ENCODE measurements at regions not wholly inside any gene's neighbourhood (a gene's known extent, or its start where the extent isn't known, plus 50 kb on each side); places are given as distances from the start of the nearest gene placed in this dataset.
"Not testable (repeated sequence)": the region's sequence is repeated elsewhere in the genome, so short reads cannot be mapped to it uniquely, and the experiment has no call there.

DNA sequence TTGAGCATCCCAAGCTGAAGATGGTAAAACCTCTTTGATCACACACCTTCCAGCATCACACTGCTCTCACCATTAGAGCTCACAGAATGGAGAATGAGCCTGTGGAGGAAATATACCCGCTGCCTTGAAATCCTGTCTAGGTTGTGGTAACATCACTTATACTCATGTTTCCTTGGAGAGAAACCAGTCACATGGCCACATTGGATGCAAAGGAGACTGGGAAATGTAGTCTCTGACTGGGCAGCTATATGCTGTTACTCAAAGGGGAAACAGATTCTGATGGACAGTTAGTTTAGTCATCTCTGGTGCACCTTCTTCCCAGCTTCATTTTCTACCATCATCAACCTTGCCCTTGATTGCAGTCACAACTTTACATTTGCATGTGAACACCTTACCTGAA, 286.3 kb downstream of the ANKRD50 start:
- DNase-seq (ENCODE audit: low spot score) = no peak

DNA sequence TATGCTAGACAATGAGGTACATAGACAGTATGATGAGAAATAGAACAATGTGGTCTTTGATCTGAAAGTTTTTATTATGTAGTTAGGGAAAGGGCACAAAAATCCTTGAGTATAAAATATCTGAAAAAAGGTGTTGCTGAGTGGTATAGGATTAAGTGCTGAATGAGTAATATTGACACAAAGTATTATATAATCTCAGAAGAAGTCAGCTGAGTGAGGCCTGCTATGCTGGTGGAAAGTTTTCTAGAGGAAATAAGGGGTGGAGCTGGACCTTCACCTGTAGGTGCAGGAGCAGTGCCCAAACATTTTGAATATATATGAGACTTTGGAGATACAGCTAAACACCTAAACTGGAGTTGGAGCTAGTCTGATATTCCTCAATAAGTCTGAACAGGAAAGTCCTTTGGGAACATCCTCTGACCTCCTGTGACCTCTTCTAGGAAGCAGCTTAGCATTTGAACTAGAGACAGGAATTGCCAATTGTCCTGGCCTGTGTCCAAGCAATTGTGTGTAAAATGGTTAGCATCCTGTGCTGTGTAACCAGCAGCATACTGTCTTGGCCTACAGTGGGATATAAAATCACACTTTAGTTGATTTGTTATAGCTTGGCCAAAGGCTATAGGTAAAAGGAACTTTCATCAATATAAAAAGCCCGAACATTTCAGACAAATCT, 285.3 kb downstream of the ANKRD50 start:
- no peak for DNase-seq (ENCODE audit: low spot score)

DNA sequence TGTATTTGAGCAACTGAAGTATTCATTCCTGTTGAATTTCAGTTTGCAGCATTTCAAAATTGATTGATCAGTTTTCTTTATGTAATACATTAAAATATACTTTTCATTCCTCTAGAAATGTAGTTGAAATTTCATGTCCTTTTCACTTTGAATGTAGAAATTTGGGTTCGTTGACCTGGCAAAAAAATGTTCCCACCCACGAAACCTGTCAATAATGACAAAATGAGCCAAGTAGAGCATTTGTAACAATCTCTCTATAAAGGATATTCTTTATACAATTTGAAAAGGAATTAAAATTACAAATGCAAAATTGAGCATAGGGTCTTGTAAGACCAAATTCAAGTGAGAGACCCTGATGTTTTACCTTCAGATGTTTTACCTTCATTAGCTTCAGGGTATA, 283.9 kb downstream of the ANKRD50 start:
- no peak for DNase-seq (ENCODE audit: low spot score)

DNA sequence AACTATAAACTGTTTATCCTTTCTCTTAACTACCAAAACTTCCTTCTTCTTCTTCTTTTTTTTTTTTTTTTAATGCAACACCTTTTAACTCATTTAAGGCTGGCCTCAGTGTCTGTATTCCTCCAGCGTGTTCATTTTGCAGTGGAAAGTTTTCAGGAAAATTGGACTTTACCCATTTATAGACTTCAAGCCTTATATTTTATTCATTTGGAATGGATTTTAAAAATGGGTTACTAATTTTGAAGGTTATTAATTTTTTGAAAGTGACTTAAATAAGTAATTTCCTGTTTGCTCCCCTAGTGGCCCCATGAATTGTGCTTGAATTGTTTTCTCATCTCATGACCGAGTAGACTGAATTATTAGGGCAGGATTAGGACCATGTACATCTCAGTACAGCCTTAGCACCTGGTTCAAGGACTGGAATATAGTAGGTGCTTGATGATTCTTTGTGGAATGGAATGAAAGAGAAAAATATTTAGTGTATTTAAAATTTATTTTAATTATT, 282.7 kb downstream of the ANKRD50 start:
- DNase-seq (ENCODE audit: low spot score) = no peak

DNA sequence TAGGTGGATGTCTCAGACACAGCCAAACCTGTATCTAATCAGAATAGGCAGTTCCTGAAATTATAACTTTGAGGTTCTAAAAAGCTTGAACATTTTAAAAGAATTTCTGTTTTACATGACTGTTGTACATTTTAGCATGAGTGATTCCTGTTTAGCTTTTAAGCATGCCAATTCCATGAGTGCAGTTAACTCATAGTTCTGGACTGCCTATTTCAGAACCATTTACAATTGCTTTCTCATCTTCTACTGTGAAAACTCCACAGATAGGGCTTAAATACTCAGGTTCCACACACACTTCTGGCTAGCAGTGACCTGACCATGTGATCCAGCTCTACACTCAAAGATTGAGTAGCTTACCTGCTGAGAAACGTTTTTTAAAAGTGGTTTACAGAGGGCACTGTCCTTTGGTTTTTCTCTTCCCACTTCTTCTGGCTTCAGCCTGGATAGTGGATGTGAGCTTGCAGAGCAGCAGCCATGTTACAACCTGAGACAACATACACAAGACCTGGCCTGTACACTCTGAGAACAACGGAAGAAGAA, 280.8 kb downstream of the ANKRD50 start:
- DNase-seq (ENCODE audit: low spot score) = no peak

DNA sequence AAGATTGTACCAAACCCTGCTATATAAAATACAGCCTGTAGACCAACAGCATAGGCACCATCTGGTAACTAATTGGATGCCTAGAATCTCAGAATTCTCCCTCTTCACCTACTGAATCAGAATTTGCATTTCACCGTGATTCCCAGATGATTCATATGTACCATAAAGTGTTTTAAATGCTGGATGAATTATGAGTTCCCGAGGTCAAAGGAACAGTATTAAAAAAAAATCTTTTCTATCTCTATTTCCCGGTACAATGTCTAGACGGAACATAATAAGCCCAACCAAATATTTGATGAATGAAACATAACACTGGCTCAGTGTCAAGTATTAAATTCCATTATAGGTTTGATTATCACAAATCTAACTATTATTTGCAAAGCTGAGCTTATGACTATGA, 280.0 kb downstream of the ANKRD50 start:
- DNase-seq (ENCODE audit: low spot score) = no peak

DNA sequence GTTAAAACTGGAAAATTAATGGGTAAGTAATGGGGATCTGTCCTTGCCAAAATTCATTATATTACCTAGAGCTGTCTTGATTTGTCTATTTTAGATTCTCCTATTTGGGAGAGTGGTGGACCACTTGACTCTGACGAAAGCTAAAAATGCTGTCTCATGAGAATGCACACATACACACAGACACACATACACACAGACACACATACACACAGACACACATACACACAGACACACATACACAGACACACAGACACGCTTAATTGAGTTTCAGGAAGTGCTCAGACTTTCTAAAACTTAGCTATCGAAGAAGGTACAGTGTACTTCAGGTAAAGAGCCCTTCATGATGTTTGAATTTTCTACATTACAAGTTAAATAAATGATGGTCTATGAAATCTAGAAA, 279.5 kb downstream of the ANKRD50 start:
- no peak for DNase-seq (ENCODE audit: low spot score)

DNA sequence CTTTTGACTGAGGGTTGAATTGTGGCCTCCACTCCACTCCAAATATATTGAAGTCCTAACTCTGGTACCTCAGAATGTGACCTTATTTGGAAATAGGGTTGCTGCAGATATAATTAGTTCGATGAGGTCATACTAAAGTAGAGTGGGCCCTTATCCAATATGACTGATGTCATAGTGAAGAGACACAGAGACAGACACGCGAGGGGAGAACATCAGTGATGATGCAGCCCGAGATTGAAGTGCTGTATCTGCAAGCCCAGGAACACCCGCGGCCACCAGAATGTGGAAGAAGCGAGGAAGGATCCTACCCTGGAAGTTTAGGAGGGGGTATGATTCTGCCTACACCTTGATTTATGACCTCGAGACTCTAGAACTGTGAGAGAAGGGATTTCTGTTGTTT, 279.0 kb downstream of the ANKRD50 start:
- DNase-seq (ENCODE audit: low spot score) = no peak

DNA sequence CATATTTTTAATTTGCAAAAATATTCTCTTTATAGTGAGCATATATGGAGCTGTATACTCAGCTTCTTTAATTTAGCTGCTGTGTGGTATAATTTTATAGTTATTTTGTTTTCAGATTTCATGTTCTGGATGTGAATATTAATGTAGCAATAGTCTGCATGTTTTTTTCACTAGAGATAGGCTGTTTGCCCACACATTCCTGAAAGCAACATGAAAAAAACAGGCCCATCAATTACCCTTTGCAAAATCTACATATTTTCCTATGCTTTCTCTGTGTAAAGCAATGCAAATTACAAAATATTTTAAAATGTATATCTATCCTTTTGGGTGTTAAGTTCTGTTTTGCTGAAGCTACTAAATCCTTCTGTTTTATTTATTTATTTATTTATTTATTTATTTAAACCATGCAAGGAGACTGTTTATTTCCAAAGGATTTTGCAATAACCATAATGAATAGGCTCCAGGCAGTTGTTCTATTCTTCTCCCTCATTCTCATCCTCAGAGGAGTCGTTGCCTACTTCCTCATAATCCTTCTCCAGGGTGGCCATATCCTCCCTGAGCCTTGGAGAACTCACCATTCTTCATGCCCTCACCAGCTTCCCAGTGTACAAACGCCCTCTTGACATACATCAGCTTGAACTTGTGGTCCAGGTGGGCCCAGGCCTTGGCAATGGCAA, 277.1 kb downstream of the ANKRD50 start:
- no peak for DNase-seq (ENCODE audit: low spot score)

DNA sequence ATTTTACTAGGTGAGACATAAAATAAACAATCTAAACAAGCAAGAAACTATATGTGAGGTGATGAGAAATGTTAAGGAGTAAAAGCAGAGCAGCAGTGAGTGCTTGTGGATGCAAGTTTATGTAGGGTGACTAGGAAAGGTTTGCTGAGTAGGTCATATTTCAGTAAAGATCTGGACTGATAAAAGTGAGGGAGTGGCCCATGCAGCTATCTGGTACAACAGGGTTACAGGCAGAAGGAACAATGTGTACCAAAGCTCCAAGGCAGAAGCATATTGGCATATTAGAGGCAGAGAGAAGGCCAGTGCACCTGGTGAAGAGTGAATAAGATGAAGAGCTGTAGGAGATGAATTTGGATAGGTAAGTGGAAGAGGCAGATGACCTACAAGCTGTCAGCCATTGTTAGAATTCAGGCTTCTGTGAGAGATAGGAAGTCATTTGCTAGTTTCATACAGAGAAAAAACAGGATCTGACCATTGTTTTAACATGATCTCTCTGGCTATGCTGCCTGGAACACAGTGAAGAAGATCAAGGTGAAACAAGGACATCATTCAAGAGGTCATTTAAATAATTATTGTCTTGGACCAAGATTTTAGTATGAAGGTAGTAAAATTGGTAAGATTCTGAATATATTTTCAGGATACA, 274.6 kb downstream of the ANKRD50 start:
- no peak for DNase-seq (ENCODE audit: low spot score)

DNA sequence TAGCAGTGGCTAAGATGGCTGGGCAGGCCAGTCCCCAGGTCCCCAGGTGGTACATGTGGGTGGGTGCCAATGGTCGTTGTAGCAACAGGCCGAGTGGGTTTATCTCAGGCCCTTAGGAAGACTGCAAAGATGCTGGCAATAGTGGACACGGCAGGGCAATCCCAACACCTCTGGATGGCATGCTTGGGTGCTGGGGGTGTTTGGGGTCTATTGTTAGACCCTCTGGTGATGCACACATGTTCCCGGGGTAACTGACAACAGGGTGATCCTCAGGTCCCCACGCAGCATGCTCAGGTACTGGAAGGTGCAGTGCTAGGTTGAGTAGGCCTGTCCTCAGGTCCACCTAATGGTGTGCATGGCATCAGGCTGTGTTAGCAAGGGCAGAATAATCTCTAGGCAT, 267.5 kb downstream of the ANKRD50 start:
- no peak for DNase-seq (ENCODE audit: low spot score)

DNA sequence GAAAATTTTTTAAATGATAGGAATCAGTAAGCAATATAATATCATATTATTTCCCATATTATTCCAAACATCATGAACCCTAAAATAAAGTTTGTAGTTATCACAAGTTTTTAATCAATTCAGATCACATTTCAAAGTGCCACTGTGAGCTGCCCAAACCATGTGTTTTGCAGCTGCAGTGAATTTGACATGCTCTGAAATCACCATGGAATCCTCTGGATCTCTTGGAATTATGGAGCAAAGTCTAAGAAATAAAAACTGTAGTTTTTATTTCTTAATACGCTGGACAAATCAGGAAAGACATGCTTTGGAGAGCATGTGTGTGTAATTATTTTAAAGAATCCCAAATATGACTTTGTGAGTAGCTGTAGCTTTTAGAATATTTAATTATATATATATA, 262.7 kb downstream of the ANKRD50 start:
- DNase-seq (ENCODE audit: low spot score) = no peak

DNA sequence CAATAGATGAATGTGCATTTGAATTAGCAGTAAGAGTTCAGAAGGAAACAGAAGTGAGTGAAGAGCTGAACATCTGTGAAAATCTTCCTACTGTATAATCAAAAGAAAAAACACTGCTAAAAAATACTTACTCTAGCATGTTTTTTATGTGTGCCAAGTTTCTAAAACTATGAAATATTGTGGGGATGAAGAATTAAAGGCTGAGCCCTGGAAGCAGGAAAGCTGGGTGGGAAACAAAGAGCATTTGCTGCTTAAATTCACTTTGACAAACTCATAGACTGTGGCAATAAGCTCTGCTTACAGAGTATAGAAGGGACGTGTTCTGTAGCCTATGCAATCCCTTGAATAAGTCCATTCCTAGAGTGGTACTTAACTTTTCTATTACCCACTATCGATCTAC, 261.7 kb downstream of the ANKRD50 start:
- no peak for DNase-seq (ENCODE audit: low spot score)

DNA sequence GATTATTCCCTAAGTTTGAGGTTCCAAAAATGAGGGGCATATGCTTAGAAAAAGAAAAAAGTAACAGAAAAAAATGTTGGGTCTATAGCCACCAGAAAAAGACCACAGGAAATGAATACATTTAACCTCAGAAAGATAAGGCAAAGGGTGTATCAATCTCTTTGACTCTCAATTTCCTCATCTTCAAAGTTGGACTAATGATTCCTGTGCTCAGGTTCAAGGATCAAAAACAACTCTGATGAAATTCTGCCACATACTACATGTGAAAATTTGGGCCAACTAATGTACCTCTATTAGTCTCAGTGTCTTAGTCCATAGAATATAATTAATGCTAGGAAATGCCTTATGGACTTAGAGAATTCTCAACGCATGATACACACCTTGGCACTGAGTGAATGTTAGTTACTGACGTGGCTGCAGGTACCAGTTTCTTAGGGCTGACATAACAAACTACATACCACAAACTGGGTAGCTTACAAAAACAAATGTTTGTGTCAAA, 257.7 kb downstream of the ANKRD50 start:
- no peak for DNase-seq (ENCODE audit: low spot score)

DNA sequence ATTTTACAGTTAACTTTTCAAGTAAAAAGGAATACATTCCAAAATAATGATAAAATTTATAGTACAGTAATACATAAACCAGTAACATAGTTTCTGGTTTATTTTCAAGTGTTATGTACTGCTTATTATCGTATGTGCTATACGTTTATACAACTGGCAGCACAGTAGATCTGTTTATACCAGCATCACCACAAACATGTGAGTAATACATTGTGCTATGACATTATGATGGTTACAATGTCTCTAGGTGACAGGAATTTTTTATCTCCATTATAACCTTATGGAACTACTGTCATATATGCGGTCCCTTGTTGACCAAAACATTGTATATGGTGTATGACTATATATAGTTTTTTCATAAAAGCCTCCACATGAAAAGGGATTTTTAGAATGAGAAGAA, 256.9 kb downstream of the ANKRD50 start:
- DNase-seq (ENCODE audit: low spot score) = no peak

DNA sequence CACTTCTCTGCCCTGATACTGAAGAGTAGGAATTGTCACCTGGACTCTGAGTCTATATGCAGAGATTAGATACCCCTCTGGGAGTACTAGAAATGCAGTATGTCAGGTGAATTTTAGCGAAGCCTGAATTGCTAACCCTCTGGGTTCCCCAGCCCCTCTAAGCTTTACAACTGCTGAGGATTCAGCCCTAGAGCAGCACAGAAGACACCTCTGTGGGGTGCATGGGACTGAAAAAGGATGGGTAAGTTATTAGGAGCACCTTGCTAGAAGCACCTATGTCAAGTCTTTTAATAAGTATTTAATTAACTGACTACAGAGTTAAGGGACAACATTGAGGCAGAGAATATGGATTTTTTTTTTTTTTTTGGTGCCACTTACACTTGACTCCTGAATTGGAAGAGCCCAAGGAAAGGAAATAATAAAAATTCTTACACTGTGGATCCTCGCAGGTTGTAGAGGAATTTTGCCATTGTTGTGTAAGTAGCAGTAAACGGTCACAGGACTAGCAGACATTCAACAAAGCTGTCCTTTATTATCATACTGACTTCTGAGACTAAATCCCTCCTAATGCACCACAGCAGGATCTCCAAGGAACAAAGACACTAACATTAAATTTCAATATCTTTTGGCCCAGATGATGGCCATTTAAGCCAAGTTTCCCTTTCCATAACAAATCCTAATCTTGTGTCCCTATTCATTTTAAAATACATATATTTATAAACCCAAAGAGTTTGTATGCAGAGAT, 253.2 kb downstream of the ANKRD50 start:
- no peak for DNase-seq (ENCODE audit: low spot score)

DNA sequence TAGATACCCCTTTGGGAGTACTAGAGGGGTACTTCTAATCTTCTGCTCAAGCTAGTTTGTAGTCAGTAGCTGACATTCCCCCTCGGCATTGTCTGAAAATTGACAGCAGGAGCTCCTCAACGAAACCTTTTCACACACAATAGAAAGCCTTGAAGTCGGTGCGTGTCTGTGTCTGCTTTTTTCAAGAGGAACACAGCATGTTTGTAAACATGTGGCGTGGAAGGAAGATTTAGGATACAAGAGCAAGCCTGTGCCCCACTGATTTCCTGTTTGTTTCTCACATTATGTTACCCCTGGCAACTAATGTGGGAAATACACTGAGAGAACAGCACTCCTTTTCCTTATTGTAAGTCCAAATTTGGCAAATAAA, 252.6 kb downstream of the ANKRD50 start:
- no peak for DNase-seq (ENCODE audit: low spot score)

DNA sequence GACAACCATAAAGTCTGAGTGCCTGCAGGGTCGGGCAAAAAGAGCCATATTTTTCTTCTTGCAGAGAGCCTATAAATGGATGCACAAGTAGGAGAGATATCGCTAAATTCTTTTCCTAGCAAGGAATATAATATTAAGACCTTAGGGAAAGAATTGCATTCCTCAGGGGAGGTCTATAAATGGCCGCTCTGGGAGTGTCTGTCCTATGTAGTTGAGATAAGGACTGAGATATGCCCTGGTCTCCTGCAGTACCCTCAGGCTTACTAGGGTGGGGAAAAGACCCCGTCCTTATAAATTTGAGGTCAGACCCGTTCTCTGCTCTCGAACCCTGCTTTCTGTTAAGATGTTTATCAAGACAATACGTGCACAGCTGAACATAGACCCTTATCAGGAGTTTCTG, 250.9 kb downstream of the ANKRD50 start:
- DNase-seq (ENCODE audit: low spot score) = not testable (repeated sequence)

DNA sequence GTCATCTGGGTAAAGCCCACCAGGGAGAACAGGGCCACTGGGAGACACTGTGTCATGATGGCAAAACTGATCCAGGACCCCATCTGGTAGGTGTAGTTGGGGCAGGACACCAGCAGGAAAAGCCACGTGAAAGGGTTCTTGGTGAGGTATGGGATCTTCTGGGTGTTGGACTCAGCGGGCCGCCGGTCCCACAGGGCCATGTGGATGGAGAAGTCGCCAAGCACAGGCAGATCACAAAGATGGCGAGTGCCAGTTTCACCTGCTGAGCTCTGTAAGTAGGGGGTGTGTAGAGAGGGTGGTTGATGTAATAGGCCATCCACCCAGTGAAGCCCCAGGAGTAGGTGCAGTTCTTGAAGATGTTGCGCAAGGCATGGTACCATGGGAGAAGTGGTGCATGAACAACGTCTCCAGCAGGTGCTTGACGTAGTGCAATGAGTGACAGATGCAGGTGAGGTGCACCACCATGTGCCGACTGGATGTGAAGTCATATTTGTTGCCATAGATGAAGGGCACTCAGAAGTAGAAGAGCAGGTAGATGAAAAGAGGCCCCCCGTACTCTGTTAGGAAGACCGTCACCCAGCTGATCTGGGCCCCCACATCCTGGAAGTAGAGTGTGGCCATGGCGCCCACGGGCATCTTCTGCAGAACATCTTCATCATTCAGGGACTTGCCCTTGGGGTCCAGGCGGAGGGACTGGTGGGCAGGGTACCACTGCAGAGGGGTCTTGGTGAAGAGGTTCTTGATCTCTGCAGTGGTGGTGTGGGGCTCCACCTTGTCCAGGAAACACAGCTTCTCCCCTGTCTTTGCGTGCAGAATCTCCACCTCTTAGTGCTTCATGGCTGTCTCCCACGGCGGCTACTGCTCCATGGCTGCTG, 249.3 kb downstream of the ANKRD50 start:
- DNase-seq (ENCODE audit: low spot score) = no peak

DNA sequence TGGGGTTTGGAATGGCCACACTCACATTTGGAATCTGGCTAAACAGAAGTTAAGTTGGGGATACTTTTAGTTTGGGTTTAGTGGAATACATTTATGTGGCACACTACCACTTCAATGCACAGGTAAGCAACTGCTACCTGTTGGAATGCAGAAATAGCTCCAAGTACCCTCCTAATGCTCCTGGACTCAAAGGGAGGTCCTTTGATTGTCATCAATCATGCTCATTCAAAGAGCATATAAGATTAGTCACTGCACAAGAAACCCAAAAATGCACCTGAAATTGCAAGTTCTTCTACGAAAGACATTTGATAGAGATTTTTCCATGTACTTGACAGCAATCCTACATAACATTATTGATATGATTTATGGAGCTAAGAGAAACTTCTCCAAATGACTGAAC, 247.7 kb downstream of the ANKRD50 start:
- no peak for DNase-seq (ENCODE audit: low spot score)

DNA sequence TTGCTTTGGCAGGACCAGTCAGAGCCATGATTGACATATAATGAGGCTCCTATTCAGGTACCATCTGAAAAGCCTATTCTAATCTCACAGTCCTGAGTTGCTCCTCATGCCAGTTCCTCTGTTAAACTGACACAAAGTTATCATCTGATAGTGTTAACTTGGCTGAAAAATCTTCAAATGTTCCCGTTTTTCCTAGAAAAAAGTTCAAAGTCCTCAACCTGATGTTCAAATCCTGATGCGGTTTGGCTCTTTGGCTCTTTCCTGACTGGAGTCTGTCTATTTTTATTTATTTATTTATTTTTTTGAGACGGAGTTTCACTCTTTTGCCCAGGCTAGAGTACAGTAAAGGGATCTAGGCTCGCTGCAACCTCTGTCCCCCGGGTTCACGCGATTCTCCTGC, 244.2 kb downstream of the ANKRD50 start:
- no peak for DNase-seq (ENCODE audit: low spot score)
